ENCODE measurements at regions not wholly inside any gene's neighbourhood (a gene's known extent, or its start where the extent isn't known, plus 50 kb on each side); places are given as distances from the start of the nearest gene placed in this dataset.

- no peaks in the 10 kb centered on the region for H3K36me3 ChIP-seq (ENCODE audit: control insufficient read depth, insufficient read depth, low read length)
- no peak for DNase-seq (ENCODE audit: extremely low read depth in 1 of 4, low spot score in 3 of 4)
- no peak overlapping the region for H2AFZ ChIP-seq (ENCODE audit: low read depth, low read length)
- no peak overlapping the region for H3K4me3 ChIP-seq
- no peaks in the 10 kb centered on the region for H3K27me3 ChIP-seq (ENCODE audit: control insufficient read depth in 2 of 2, insufficient read depth in 2 of 2, low read length in 2 of 2)
- intact Hi-C loops (cut with micrococcal nuclease) (no loop called here), in situ Hi-C loops (cut with MboI) (no loop called here)
- no peak overlapping the region for H3K27ac ChIP-seq (ENCODE audit: extremely low read depth, low read depth, low read length)
- no peaks in the 10 kb centered on the region for H3K79me2 ChIP-seq (ENCODE audit: control insufficient read depth, insufficient read depth, low read length)
- no peaks in the 10 kb centered on the region for H3K9me1 ChIP-seq (ENCODE audit: control insufficient read depth, insufficient read depth, low read length)
- no peaks in the 10 kb centered on the region for H3K9me3 ChIP-seq (replicated peaks; ENCODE audit: control insufficient read depth, insufficient read depth, low read depth, low read length)
- H3K9ac ChIP-seq (ENCODE audit: insufficient read depth in 1 of 2, low read depth in 2 of 2, low read length in 2 of 2) = no peak overlapping the region
- H3K4me2 ChIP-seq (ENCODE audit: insufficient read depth, low read length) = no peak overlapping the region
- H3K4me1 ChIP-seq (replicated peaks in 1 of 2; ENCODE audit: control insufficient read depth in 2 of 2, insufficient read depth in 2 of 2, low read length in 2 of 2) = no peaks in the 10 kb centered on the region
- BruUV-seq (replicated peaks) = no TSS peak
- ChIA-PET POLR2A (no interaction called here), CTCF (ENCODE audit: low intra/inter-chr PET ratio) (no interaction called here)
- ATAC-seq = no peak
- no peaks in the 10 kb centered on the region for H4K20me1 ChIP-seq (replicated peaks; ENCODE audit: control insufficient read depth, insufficient read depth, low read length)
- FAIRE-seq = no peak
- TF ChIP-seq CUX1 (CRISPR knock-in tag; IDR thresholded peaks at IDR 0.05) (no peak), CBFB (CRISPR knock-in tag; IDR thresholded peaks at IDR 0.05) (no peak), SIN3B (IDR thresholded peaks at IDR 0.05; ENCODE audit: low read depth) (no peak), CHD2 (IDR thresholded peaks at IDR 0.05; ENCODE audit: low read depth, low read length) (no peak), ZNF253 (CRISPR knock-in tag; conservative IDR thresholded peaks at IDR 0.05) (no peak), RBBP5 (IDR thresholded peaks at IDR 0.05; ENCODE audit: borderline replicate concordance, insufficient read depth, low read length, poor library complexity, severe bottlenecking) (no peak), POU5F1 (IDR thresholded peaks at IDR 0.05; ENCODE audit: borderline replicate concordance, low read depth, low read length, partially characterized antibody) (no peak), MED1 (CRISPR knock-in tag; IDR thresholded peaks at IDR 0.05; ENCODE audit: borderline replicate concordance) (no peak), PTRF (tag; IDR thresholded peaks at IDR 0.05) (no peak), TFE3 (CRISPR knock-in tag; IDR thresholded peaks at IDR 0.05) (no peak), CEBPB (tag; IDR thresholded peaks at IDR 0.05) (no peak), ZZZ3 (IDR thresholded peaks at IDR 0.05) (no peak), ZNF232 (CRISPR knock-in tag; IDR thresholded peaks at IDR 0.05) (no peak), TRIM28 (IDR thresholded peaks at IDR 0.05) (no peak), BRF1 (IDR thresholded peaks at IDR 0.05; ENCODE audit: borderline replicate concordance, extremely low read depth, insufficient read length) (no peak)
Measured at GRCh38 chr4:11264346-11264745, 164.3 kb downstream of the HS3ST1 start.
